ENCODE measurements at regions not wholly inside any gene's neighbourhood (a gene's known extent, or its start where the extent isn't known, plus 50 kb on each side); places are given as distances from the start of the nearest gene placed in this dataset.
"Not testable (repeated sequence)": the region's sequence is repeated elsewhere in the genome, so short reads cannot be mapped to it uniquely, and the experiment has no call there.

GRCh38 chr6:15109338-15110090 lies 136.4 kb upstream of the JARID2 start:
- in situ Hi-C loops (cut with HindIII; ENCODE audit: low sequenced_read_pairs): no loop called here
- no peak for TF ChIP-seq CTCF (IDR thresholded peaks at IDR 0.05; ENCODE audit: low read depth, low read length)
- H3K4me3 ChIP-seq (ENCODE audit: low read depth, low read length): no peak overlapping the region
- no peak for DNase-seq (ENCODE audit: low read depth, low spot score)

- no peak overlapping the region for H3K4me3 ChIP-seq (ENCODE audit: low read depth, low read length)
- no peak for TF ChIP-seq CTCF (IDR thresholded peaks at IDR 0.05; ENCODE audit: low read depth, low read length)
- in situ Hi-C loops (cut with HindIII; ENCODE audit: low sequenced_read_pairs): no loop called here
- no peak for DNase-seq (ENCODE audit: low read depth, low spot score)
Observed at GRCh38 chr6:15110726-15111354, 135.0 kb upstream of the JARID2 start.

- H3K4me3 ChIP-seq (ENCODE audit: low read depth, low read length); DNase-seq (ENCODE audit: low read depth, low spot score); in situ Hi-C loops (cut with HindIII; ENCODE audit: low sequenced_read_pairs): not testable (repeated sequence)
Observed at GRCh38 chr6:15111576-15111975, 134.3 kb upstream of the JARID2 start.

GRCh38 chr6:15113587-15113986 lies 132.3 kb upstream of the JARID2 start:
- TF ChIP-seq CTCF (IDR thresholded peaks at IDR 0.05; ENCODE audit: low read depth, low read length): no peak
- in situ Hi-C loops (cut with HindIII; ENCODE audit: low sequenced_read_pairs): no loop called here
- H3K4me3 ChIP-seq (ENCODE audit: low read depth, low read length): no peak overlapping the region
- no peak for DNase-seq (ENCODE audit: low read depth, low spot score)

- in situ Hi-C loops (cut with HindIII; ENCODE audit: low sequenced_read_pairs): no loop called here
- no peak overlapping the region for H3K4me3 ChIP-seq (ENCODE audit: low read depth, low read length)
- DNase-seq (ENCODE audit: low read depth, low spot score): no peak
Observed at GRCh38 chr6:15114061-15114460, 131.8 kb upstream of the JARID2 start.

GRCh38 chr6:15116889-15117288 lies 129.0 kb upstream of the JARID2 start:
- no peak for DNase-seq (ENCODE audit: low read depth, low spot score)
- H3K4me3 ChIP-seq (ENCODE audit: low read depth, low read length): no peak overlapping the region
- in situ Hi-C loops (cut with HindIII; ENCODE audit: low sequenced_read_pairs): no loop called here
- no peak for TF ChIP-seq CTCF (IDR thresholded peaks at IDR 0.05; ENCODE audit: low read depth, low read length)

More at GRCh38 chr6:15114061-15114460, 131.8 kb upstream of the JARID2 start:
- TF ChIP-seq CTCF (IDR thresholded peaks at IDR 0.05; ENCODE audit: low read depth, low read length): no peak

- H3K4me3 ChIP-seq (ENCODE audit: low read depth, low read length): no peak overlapping the region
- in situ Hi-C loops (cut with HindIII; ENCODE audit: low sequenced_read_pairs): no loop called here
- TF ChIP-seq CTCF (IDR thresholded peaks at IDR 0.05; ENCODE audit: low read depth, low read length): no peak
- DNase-seq (ENCODE audit: low read depth, low spot score): no peak
Observed at GRCh38 chr6:15121443-15121842, 124.4 kb upstream of the JARID2 start.

All from astrocyte of the spinal cord (primary cell).